ENCODE measurements at regions not wholly inside any gene's neighbourhood (a gene's known extent, or its start where the extent isn't known, plus 50 kb on each side); places are given as distances from the start of the nearest gene placed in this dataset.

DNA sequence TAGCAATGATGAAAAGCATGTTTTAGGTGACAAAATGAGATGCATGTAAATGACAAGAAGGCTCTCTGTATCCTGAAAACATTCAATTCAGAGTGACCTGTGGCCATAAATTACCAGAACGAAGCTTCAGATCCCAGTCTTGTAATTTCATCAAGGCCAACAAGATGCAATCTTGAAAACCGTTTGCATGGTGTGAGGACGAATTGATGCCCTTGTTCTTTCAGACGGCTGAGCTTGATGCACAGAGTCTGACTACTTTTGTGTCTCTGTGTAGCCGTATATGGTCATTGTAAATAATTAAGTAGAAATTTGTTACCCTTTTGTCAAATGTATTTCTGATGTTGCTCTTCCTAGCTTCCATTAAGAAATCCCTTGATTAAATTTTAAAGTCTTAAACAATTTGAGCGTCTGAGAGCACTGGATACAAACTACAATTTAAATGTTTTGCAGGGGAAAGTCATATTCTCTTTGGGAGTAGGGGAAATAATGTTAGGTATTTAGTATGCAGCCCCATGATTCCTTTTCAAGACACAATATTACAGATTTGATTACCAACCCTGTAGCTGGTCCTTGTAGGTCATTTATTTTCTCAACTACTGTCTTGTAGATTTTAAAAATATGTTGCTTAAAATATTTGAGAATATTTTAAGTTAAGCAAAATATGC is 125.8 kb upstream of the PCDH9 start:
- no peak for DNase-seq
- Histone ChIP-seq H3K27me3 (replicated peaks; ENCODE audit: insufficient read depth, low read length) (no peaks in the 10 kb centered on the region), H3K79me2 (ENCODE audit: low read length) (no peaks in the 10 kb centered on the region), H3F3A (ENCODE audit: insufficient read depth, low read length) (no peaks in the 10 kb centered on the region), H3K9me3 (replicated peaks; ENCODE audit: insufficient read depth, low read length) (no peaks in the 10 kb centered on the region), H3K36me3 (replicated peaks; ENCODE audit: insufficient read depth, low read length) (no peaks in the 10 kb centered on the region), H3K9ac (ENCODE audit: low read length) (no peak overlapping the region), H3K4me3 (ENCODE audit: low read length) (no peak overlapping the region), H4K20me1 (ENCODE audit: insufficient read depth, low read length) (no peaks in the 10 kb centered on the region), H3K4me2 (ENCODE audit: low read depth, low read length) (no peak overlapping the region), H3K9me2 (replicated peaks; ENCODE audit: insufficient read depth, low read length) (no peaks in the 10 kb centered on the region), H2AFZ (ENCODE audit: low read length) (no peak overlapping the region), H3K27ac (ENCODE audit: low read length) (no peak overlapping the region), H3K4me1 (ENCODE audit: low read length) (no peaks in the 10 kb centered on the region)
- TF ChIP-seq EZH2phosphoT487 (IDR thresholded peaks at IDR 0.05; ENCODE audit: low read length) (no peak), EZH2 (optimal IDR thresholded peaks at IDR 0.05; ENCODE audit: low read depth, low read length) (no peak)
- TF ChIP-seq, protein P1, sequence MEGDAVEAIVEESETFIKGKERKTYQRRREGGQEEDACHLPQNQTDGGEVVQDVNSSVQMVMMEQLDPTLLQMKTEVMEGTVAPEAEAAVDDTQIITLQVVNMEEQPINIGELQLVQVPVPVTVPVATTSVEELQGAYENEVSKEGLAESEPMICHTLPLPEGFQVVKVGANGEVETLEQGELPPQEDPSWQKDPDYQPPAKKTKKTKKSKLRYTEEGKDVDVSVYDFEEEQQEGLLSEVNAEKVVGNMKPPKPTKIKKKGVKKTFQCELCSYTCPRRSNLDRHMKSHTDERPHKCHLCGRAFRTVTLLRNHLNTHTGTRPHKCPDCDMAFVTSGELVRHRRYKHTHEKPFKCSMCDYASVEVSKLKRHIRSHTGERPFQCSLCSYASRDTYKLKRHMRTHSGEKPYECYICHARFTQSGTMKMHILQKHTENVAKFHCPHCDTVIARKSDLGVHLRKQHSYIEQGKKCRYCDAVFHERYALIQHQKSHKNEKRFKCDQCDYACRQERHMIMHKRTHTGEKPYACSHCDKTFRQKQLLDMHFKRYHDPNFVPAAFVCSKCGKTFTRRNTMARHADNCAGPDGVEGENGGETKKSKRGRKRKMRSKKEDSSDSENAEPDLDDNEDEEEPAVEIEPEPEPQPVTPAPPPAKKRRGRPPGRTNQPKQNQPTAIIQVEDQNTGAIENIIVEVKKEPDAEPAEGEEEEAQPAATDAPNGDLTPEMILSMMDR (IDR thresholded peaks at IDR 0.05; ENCODE audit: low read length) = no peak

GRCh38 chr13:67353941-67354340 is 123.8 kb upstream of the PCDH9 start:
- Histone ChIP-seq H2AFZ (ENCODE audit: low read length) (peak overlapping the region; percentile 11; the same call in 1 of the 2 replicates), H3K4me3 (ENCODE audit: low read length) (no peak overlapping the region)

GRCh38 chr13:67353031-67353430 is 122.9 kb upstream of the PCDH9 start:
- no peaks in the 10 kb centered on the region for H4K20me1 ChIP-seq (ENCODE audit: insufficient read depth, low read length)
- no peak for TF ChIP-seq EZH2phosphoT487 (IDR thresholded peaks at IDR 0.05; ENCODE audit: low read length)
- TF ChIP-seq, protein P1 (IDR thresholded peaks at IDR 0.05; ENCODE audit: low read length) = no peak
- TF ChIP-seq EZH2 (optimal IDR thresholded peaks at IDR 0.05; ENCODE audit: low read depth, low read length) = no peak
- H2AFZ ChIP-seq (ENCODE audit: low read length) = no peak overlapping the region
- H3K36me3 ChIP-seq (replicated peaks; ENCODE audit: insufficient read depth, low read length) = no peaks in the 10 kb centered on the region
- H3K79me2 ChIP-seq (ENCODE audit: low read length) = no peaks in the 10 kb centered on the region
- no peaks in the 10 kb centered on the region for H3K4me1 ChIP-seq (ENCODE audit: low read length)
- H3K4me2 ChIP-seq (ENCODE audit: low read depth, low read length) = no peak overlapping the region
- H3K4me3 ChIP-seq (ENCODE audit: low read length) = no peak overlapping the region
- H3K9me2 ChIP-seq (replicated peaks; ENCODE audit: insufficient read depth, low read length) = no peaks in the 10 kb centered on the region
- H3K9me3 ChIP-seq (replicated peaks; ENCODE audit: insufficient read depth, low read length) = no peaks in the 10 kb centered on the region
- H3K9ac ChIP-seq (ENCODE audit: low read length) = no peak overlapping the region
- H3F3A ChIP-seq (ENCODE audit: insufficient read depth, low read length) = no peaks in the 10 kb centered on the region
- H3K27me3 ChIP-seq (replicated peaks; ENCODE audit: insufficient read depth, low read length) = no peaks in the 10 kb centered on the region
- no peak for DNase-seq
- no peak overlapping the region for H3K27ac ChIP-seq (ENCODE audit: low read length)

More at GRCh38 chr13:67353941-67354340, 123.8 kb upstream of the PCDH9 start:
- Histone ChIP-seq H3F3A (ENCODE audit: insufficient read depth, low read length) (no peaks in the 10 kb centered on the region), H3K4me1 (ENCODE audit: low read length) (no peaks in the 10 kb centered on the region), H3K9me3 (replicated peaks; ENCODE audit: insufficient read depth, low read length) (no peaks in the 10 kb centered on the region), H3K27ac (ENCODE audit: low read length) (no peak overlapping the region), H3K4me2 (ENCODE audit: low read depth, low read length) (no peak overlapping the region; the same call in 1 of the 2 replicates), H3K36me3 (replicated peaks; ENCODE audit: insufficient read depth, low read length) (no peaks in the 10 kb centered on the region), H3K79me2 (ENCODE audit: low read length) (no peaks in the 10 kb centered on the region), H3K27me3 (replicated peaks; ENCODE audit: insufficient read depth, low read length) (no peaks in the 10 kb centered on the region), H3K9ac (ENCODE audit: low read length) (no peak overlapping the region), H4K20me1 (ENCODE audit: insufficient read depth, low read length) (no peaks in the 10 kb centered on the region), H3K9me2 (replicated peaks; ENCODE audit: insufficient read depth, low read length) (no peaks in the 10 kb centered on the region)
- TF ChIP-seq, protein P1 (IDR thresholded peaks at IDR 0.05; ENCODE audit: low read length) = no peak
- TF ChIP-seq EZH2 (optimal IDR thresholded peaks at IDR 0.05; ENCODE audit: low read depth, low read length) (no peak), EZH2phosphoT487 (IDR thresholded peaks at IDR 0.05; ENCODE audit: low read length) (no peak)
- DNase-seq = no peak
